ENCODE measurements at regions not wholly inside any gene's neighbourhood (a gene's known extent, or its start where the extent isn't known, plus 50 kb on each side); places are given as distances from the start of the nearest gene placed in this dataset.
A peak's percentile ranks its signal among the peaks of the same experiment; 100 is the strongest.

DNA sequence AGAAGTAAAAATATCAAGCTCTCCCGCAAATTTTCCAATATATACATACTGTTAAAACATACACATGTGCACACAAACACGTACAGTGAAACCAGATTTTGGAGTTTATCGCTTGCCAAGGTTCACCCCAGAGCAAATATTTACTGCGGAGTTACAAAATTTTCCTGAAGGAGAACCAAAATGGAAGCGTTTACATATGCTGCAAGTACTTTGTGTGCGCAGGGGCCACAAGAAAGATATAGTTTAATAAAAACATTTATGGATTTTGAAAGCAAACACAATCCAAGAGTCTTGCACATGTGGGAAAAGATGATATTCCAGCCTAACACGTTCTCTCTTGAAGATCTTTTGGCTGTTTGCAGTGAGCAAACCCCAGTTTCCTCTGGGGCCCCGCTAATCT, 301.3 kb upstream of the NFE2L3 start:
- Mint-ChIP-seq H3K36me3 (no peaks in the 10 kb centered on the region), H3K4me1 (peaks cover 8% of the 10 kb centered on the region), H3K9me3 (no peaks in the 10 kb centered on the region), H3K27ac (no peak overlapping the region), H3K4me3 (no peak overlapping the region), H3K27me3 (peaks cover 47% of the 10 kb centered on the region)
- no peak for ATAC-seq

DNA sequence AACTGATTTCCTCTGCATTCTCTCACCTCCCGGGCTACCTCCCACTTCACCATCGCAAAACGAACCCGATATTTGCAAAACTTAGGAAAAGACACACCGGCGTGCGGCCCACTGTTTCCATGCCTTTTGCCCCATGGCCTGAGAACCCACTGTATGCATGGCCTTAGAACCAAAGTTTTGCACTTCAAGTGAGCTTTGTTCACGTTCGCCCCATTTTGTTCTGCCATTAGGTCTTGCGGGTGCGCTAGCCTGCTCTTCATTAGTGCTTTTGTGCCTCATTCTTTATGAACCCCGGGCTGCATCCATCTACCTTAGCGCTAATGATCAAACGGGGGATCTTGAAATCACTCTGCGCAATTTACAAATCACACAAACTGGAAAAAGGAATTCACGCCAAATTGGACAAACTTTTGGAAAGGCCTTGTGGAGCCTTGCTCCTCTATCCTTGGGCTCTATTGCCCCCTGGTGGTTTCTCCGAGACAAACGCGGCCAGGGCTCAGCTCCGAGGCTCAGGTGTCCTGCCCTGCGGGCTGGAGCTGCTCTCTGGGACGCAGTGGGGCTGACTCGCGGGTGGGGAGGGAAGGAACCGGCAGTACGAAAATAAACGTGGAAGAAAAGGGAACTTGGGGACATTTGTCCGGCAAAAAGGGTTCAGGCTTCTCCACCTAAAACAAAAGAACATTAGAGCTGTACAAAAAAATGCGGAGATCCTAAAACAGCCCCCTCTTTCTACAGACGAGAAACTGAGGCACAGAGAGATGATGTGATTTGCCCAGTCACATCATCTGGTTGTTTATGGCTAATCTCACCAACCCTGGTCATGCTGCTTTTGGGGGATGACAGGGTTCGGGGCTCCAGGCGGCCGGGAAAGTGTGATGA, 300.4 kb upstream of the NFE2L3 start:
- peaks cover 47% of the 10 kb centered on the region for H3K27me3 Mint-ChIP-seq
- H3K4me1 Mint-ChIP-seq, result peaks cover 8% of the 10 kb centered on the region
- ATAC-seq, result no peak
- H3K4me3 Mint-ChIP-seq, result peak overlapping the region; percentile 68
- no peaks in the 10 kb centered on the region for H3K9me3 Mint-ChIP-seq
- H3K36me3 Mint-ChIP-seq, result no peaks in the 10 kb centered on the region
- H3K27ac Mint-ChIP-seq, result peak overlapping the region; percentile 38

DNA sequence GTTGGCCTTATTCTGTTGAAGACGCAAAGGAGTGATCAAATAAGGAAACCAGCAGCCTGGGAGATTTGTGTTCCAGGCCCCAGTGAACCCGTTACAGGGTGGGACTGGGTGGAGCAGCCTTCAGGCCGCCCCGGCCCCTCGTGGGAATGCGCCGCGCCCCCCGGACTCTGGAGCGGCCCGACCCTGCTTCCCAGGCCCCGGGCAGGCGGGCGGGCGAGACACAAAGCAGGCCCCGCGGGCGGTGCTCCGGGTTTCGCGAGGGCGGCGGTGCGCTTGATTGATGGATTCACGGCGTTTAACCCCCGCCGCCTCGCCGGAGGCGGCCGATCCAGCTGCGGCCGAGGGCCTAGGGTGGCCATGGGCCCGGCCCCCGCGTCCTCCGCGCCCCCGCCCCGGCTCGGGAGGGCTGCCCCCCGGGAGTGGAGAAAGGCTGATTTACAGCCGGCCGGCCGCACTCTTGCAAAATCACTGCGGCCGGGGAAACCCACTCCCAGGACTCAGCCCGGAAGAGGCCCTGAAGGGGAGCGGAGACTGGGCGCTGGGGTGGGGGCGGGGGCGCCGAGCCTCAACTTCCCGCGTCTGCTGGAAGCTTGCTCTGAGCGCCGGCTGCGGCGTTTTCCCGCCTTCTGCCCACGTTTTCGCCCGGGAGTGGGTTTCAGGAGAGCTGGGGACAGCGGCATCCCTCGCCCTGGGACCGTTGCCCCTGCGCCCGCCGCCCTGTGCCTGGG, 299.6 kb upstream of the NFE2L3 start:
- H3K4me3 Mint-ChIP-seq, result no peak overlapping the region

DNA sequence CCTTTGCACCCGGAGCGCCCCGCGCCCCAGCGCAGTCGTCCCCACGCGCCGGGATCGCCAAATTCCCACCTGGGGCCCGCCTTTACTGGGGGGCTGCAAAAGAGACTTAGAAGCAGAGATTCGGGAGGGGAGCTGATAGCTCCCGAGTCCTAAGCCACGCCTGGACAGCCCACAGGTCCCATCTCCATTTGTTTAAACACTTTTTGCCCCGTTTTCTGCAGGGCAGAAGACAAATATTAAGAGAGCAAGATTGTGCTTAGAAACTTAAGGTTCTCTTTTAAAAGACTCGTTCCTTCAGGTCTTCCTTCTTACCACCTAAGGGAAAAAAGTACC, 299.1 kb upstream of the NFE2L3 start:
- Mint-ChIP-seq H3K36me3 (no peaks in the 10 kb centered on the region), H3K4me1 (peaks cover 8% of the 10 kb centered on the region), H3K27ac (no peak overlapping the region)

More for the DNA sequence above, 299.6 kb upstream of the NFE2L3 start:
- Mint-ChIP-seq H3K9me3 (no peaks in the 10 kb centered on the region), H3K36me3 (no peaks in the 10 kb centered on the region), H3K27me3 (peaks cover 47% of the 10 kb centered on the region), H3K4me1 (peaks cover 8% of the 10 kb centered on the region), H3K27ac (peak overlapping the region; percentile 38)
- no peak for ATAC-seq

DNA sequence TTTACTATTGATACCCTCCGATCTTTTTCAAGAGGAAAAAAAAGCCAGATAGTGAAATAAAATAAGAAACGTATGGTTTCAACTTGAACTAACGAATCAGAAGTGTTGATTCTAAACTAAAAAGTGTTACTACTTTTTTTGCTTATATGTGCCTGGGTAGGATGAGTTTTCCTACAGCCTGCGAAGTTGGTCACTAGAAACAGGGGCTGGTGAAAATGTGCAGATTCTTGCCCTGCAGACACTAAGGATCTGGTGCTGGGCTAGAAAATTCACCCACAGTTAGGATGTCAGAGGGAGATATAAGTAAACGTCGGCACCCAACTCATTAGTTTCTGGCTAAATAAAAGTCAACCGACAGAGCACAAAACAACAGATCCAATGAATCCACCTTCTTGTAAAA, 298.7 kb upstream of the NFE2L3 start:
- Mint-ChIP-seq H3K36me3 (no peaks in the 10 kb centered on the region), H3K4me1 (peaks cover 8% of the 10 kb centered on the region), H3K27ac (no peak overlapping the region), H3K4me3 (no peak overlapping the region), H3K27me3 (peaks cover 47% of the 10 kb centered on the region), H3K9me3 (no peaks in the 10 kb centered on the region)
- ATAC-seq, result no peak

More for the DNA sequence above, 299.1 kb upstream of the NFE2L3 start:
- no peak for ATAC-seq
- no peak overlapping the region for H3K4me3 Mint-ChIP-seq
- H3K9me3 Mint-ChIP-seq, result no peaks in the 10 kb centered on the region
- peaks cover 47% of the 10 kb centered on the region for H3K27me3 Mint-ChIP-seq

DNA sequence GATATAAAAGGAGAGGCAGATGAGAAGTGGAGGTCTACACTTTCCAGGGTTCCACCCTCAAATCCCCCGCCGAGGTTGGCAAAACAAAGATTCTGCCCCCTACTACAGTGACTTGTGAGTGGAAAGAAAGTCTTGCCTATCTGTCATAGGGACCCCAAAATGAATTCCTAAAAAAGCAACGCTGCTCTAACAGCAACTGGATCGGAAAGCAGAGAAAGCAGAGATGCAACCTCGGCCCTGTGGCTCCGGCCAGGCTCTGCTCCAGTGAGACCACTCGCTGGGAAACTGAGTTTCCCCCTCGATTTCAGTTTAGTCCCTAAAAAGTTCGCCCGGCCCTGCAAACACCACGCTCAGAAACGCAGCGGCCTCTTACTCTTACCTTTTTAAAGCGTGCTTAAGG, 297.9 kb upstream of the NFE2L3 start:
- no peak overlapping the region for H3K27ac Mint-ChIP-seq
- no peaks in the 10 kb centered on the region for H3K9me3 Mint-ChIP-seq
- H3K36me3 Mint-ChIP-seq, result no peaks in the 10 kb centered on the region
- ATAC-seq, result no peak
- H3K27me3 Mint-ChIP-seq, result peaks cover 47% of the 10 kb centered on the region
- H3K4me3 Mint-ChIP-seq, result no peak overlapping the region
- H3K4me1 Mint-ChIP-seq, result peaks cover 8% of the 10 kb centered on the region

DNA sequence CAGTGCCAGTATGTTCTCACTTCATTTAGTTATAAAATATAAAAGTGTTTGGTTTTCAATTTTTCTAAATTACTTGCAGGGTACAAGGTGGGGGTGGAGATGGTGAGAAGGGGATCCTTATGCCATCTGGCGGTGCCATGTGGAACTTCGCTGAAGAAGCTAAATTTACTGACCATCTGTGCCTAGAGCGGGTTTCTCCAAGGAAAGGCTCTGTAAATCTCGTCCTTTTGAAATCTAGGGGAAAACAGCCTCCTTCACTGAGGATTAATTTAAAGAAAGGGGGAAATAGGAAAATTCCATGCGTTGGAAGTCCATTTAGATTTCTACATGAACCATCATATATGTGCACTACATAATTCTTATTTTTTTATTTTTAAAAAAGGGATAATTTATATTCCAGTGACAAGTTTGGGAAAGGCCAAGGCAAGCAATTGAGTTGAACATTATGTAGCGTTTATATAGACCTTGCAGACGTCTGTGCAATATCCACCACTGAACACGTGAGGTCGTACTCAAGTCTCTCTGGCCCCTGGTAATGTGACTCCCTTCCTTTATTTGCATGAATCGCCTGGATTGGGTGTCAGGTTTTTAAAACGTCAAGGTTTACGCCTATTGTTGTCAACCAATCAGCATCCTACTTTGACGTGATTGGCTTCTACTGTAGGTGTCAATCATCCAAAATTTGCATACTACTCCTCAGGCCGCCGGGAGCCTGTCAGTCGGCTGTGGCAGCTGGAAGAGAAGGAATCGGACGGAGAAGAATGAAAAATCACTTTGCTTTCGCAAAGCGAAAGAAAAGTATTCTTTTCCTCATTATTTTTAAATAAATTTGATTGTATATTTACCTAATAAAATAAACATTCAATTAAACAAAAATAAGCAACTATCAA, 297.1 kb upstream of the NFE2L3 start:
- peaks cover 4% of the 10 kb centered on the region for H3K9me3 Mint-ChIP-seq
- H3K27ac Mint-ChIP-seq, result no peak overlapping the region
- H3K4me1 Mint-ChIP-seq, result peaks cover 8% of the 10 kb centered on the region
- ATAC-seq, result no peak
- peaks cover 42% of the 10 kb centered on the region for H3K27me3 Mint-ChIP-seq
- no peak overlapping the region for H3K4me3 Mint-ChIP-seq
- peaks cover 5% of the 10 kb centered on the region for H3K36me3 Mint-ChIP-seq

DNA sequence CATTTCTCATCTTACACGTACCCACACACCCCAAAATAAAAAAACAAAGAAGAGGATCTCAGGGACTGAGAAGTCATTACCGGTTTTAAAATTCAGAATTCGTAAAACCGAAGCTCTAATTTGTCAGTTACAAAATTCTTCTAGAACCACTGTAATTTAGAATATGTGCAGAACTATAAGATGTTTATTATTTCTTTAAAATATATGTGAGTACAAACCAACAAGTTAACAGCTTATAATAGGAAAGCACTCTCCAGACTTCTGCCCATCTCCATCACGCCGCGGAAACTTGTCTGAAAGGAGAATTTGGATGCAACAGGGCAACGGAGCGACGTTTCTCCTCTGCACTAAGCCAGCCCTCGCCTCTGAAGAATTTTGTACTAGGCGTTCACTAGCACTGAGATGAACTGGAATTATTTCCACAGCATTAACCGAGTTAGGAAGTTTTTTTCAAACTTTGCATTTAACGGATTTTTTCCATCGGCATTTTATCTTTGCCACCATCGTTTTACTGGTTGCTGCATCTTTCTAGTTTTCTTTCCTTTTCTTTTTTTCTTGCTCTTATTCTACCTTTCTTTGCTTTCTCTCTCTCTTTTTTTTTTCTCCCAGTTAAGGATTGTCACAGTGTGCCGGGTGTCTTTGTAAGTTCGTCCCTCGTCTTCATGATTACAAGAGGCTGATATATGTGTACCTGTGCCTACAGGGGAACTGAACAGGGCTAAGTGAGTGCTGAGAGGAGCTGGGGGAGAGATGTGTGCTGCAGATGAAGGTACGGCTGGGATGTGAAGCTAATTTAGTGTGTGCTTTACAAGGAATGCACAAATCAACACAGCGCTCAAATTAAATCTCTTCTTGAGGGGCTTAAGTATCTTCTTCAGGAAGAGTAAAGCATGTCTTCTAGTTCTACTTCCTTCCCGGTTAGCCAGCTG, 295.9 kb upstream of the NFE2L3 start:
- Mint-ChIP-seq H3K4me3 (no peak overlapping the region), H3K9me3 (peaks cover 4% of the 10 kb centered on the region), H3K27me3 (peaks cover 29% of the 10 kb centered on the region), H3K27ac (no peak overlapping the region), H3K36me3 (peaks cover 6% of the 10 kb centered on the region), H3K4me1 (peaks cover 8% of the 10 kb centered on the region)
- no peak for ATAC-seq

DNA sequence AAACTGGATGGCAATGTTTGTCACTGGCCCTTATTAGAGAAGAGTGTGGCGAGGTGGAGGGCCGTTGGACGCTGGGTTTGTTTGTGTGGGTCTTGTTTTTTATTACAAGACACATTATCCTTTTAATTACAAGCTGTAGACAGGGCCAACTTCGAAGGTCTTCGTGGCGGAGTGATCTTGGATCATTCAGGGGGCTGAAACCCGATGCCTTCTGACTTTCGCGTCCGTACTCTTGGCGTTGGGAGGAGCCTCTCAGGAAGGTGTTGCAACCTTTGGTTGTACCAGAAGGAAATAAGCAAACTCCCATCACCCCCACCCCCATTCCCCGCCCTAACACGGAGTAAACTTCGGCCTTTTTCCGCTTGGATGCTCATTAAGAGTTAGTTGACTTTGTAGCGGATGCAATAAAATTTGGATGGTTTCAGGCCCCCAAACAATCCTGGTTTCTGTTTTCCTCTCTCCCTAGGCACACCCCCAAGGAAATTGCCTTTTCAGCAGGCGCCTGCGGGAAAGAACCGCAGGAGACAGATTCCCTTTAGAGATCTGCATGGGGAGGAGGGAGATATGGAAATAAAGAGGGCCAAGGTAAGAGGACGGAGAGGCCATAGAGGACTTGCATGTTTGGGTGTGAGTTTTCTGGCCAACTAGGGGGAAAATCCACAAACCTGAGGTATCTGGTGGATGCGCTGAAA, 294.5 kb upstream of the NFE2L3 start:
- peaks cover 6% of the 10 kb centered on the region for H3K36me3 Mint-ChIP-seq
- peaks cover 4% of the 10 kb centered on the region for H3K9me3 Mint-ChIP-seq
- no peak overlapping the region for H3K4me3 Mint-ChIP-seq
- peaks cover 18% of the 10 kb centered on the region for H3K27me3 Mint-ChIP-seq
- ATAC-seq, result no peak
- H3K27ac Mint-ChIP-seq, result no peak overlapping the region
- H3K4me1 Mint-ChIP-seq, result peaks cover 8% of the 10 kb centered on the region

DNA sequence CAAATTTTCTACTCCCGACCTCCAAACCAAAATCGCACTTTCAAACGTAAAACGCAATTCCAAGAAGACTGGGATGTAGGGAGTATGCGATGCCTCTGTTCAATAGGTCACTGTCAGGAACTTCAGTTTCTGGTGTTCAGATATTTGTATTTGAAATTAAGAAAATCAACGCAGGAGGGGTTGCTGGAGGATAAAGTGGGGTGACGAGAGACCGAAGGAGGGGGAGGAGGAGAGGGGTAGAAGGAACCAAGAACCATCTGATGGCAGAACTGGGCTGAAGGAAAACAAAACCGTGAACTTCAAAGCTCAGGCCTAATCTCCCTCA, 293.8 kb upstream of the NFE2L3 start:
- H3K27me3 Mint-ChIP-seq, result peaks cover 14% of the 10 kb centered on the region
- no peak overlapping the region for H3K27ac Mint-ChIP-seq
- H3K4me3 Mint-ChIP-seq, result no peak overlapping the region
- H3K9me3 Mint-ChIP-seq, result peaks cover 4% of the 10 kb centered on the region
- ATAC-seq, result no peak
- H3K4me1 Mint-ChIP-seq, result peaks cover 11% of the 10 kb centered on the region
- H3K36me3 Mint-ChIP-seq, result peaks cover 6% of the 10 kb centered on the region

DNA sequence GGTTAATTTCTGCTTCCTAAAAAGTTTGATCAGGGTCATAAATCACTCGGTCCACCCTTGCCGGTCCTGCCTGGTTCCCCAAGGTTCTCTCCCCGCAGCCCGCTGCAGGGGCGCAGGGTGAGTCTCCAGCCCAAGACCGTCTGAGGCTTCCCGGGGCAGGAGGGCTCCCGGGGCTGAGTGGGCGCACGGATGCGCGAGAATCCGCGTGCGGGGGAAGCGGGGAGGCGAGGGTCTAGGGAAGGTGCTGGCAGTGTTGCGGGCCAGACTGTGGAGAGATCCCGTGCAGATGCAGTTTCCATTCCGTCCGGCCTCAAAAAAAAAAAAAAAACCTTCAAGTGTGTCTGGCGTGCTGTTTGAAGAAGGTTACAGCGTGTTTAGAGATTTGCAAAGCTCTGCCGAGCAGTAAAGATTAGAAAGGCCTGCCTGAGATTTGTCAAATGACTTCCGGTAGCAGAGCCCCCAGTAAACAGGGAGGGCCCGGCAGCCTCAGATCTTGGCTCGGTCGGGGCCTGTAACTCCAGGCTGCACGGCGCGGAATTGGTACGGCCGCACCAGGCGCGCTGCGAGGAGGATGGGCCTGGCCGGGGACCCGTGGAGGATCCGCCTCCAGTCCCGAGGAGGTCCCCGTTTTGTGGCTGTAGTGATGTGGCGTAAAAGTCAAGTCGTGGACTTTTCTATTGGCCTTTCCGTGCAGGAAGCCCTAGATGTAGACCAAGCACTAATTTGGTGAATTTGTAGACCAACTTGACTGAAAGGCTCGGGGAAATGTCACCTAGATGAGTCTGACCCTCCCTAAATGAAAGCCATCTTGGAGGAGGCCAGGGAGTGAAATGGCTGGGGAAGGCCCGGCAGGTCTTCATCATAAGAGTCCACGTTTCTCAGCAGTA, 293.2 kb upstream of the NFE2L3 start:
- Mint-ChIP-seq H3K9me3 (peaks cover 4% of the 10 kb centered on the region), H3K4me1 (peaks cover 11% of the 10 kb centered on the region), H3K27me3 (peaks cover 13% of the 10 kb centered on the region), H3K4me3 (no peak overlapping the region), H3K36me3 (peaks cover 6% of the 10 kb centered on the region), H3K27ac (no peak overlapping the region)
- ATAC-seq, result no peak

DNA sequence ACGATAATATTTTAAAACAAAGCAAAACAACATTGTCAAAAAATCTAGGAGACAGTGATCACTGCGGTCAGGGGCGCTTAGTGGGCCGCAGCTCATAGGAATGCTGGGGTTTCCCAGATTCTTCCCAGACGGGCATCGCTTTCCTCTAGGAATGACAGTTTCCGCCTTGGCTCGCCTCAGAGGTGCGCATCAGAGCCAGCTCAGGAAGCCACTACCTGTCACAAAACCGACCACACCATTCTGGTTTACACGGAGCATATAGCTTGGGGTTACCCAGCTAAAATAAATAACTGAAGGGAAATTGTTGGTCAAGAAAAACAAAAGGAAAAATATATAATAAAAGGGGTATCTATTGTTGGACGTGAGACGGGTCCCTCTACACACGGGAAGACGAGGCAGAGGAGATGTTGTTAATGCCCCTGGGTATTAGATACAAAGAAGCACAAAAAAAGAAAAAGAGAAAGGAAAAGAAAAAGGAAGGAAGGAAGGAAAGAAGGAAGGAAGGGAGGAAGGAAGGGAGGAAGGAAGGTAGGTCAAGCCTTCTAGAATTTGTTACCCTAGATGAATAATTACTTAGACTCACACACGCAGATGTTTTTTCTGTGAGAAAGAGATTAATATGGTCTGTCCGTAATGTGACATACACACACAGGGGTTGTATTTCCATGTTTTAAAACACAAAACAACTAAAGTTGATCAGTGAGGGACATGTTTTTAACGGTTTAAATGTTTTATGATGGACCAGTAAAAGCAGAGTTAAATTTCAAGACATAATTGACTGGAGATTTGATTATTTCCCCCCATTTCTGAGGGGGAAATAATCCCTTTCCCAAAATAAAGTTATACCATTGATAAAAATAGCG, 292.4 kb upstream of the NFE2L3 start:
- peaks cover 11% of the 10 kb centered on the region for H3K4me1 Mint-ChIP-seq
- no peak overlapping the region for H3K27ac Mint-ChIP-seq
- H3K36me3 Mint-ChIP-seq, result peaks cover 6% of the 10 kb centered on the region
- H3K9me3 Mint-ChIP-seq, result peaks cover 4% of the 10 kb centered on the region
- peak overlapping the region; percentile 12 for H3K4me3 Mint-ChIP-seq
- ATAC-seq, result no peak
- H3K27me3 Mint-ChIP-seq, result peaks cover 9% of the 10 kb centered on the region
